Epidermal melanocyte (primary cell): ENCODE measurements at regions not wholly inside any gene's neighbourhood (a gene's known extent, or its start where the extent isn't known, plus 50 kb on each side); places are given as distances from the start of the nearest gene placed in this dataset.

Source experiments
- DNase-seq: peaks from one replicate; pipeline ENCODE4 v3.0.0; 2011; ENCODE audit warnings: low spot score; ENCODE audit not compliant: insufficient read length

- no peak for DNase-seq
Measured at GRCh38 chr2:122480501-122481243, 725.2 kb downstream of the TSN start.

GRCh38 chr2:122481244-122481622, 725.8 kb downstream of the TSN start:
- no peak for DNase-seq

- DNase-seq = no peak
Measured at GRCh38 chr2:122481717-122482116, 726.3 kb downstream of the TSN start.

- DNase-seq = no peak
Measured at GRCh38 chr2:122486086-122486485, 730.6 kb downstream of the TSN start.

GRCh38 chr2:122486705-122487415, 731.4 kb downstream of the TSN start:
- no peak for DNase-seq

- no peak for DNase-seq
Measured at GRCh38 chr2:122491011-122491410, 735.6 kb downstream of the TSN start.

GRCh38 chr2:122500316-122501105, 745.1 kb downstream of the TSN start:
- DNase-seq = no peak

- DNase-seq = no peak
Measured at GRCh38 chr2:122506620-122507019, 751.2 kb downstream of the TSN start.

- DNase-seq = no peak
Measured at GRCh38 chr2:122507261-122507660, 751.8 kb downstream of the TSN start.

GRCh38 chr2:122512091-122512490, 756.6 kb downstream of the TSN start:
- no peak for DNase-seq

- DNase-seq = no peak
Measured at GRCh38 chr2:122514451-122514996, 759.1 kb downstream of the TSN start.

GRCh38 chr2:122515731-122516290, 760.4 kb downstream of the TSN start:
- DNase-seq = no peak

GRCh38 chr2:122516775-122517174, 761.3 kb downstream of the TSN start:
- no peak for DNase-seq

GRCh38 chr2:122519366-122519765, 763.9 kb downstream of the TSN start:
- DNase-seq = no peak

- DNase-seq = no peak
Measured at GRCh38 chr2:122519821-122520611, 764.6 kb downstream of the TSN start.

GRCh38 chr2:122523143-122523542, 767.7 kb downstream of the TSN start:
- no peak for DNase-seq

- DNase-seq = no peak
Measured at GRCh38 chr2:122523981-122524380, 768.5 kb downstream of the TSN start.

- no peak for DNase-seq
Measured at GRCh38 chr2:122525336-122525735, 769.9 kb downstream of the TSN start.

GRCh38 chr2:122528061-122528460, 772.6 kb downstream of the TSN start:
- DNase-seq = no peak

GRCh38 chr2:122528958-122529705, 773.7 kb downstream of the TSN start:
- no peak for DNase-seq
